ENCODE measurements at regions not wholly inside any gene's neighbourhood (a gene's known extent, or its start where the extent isn't known, plus 50 kb on each side); places are given as distances from the start of the nearest gene placed in this dataset.

DNA sequence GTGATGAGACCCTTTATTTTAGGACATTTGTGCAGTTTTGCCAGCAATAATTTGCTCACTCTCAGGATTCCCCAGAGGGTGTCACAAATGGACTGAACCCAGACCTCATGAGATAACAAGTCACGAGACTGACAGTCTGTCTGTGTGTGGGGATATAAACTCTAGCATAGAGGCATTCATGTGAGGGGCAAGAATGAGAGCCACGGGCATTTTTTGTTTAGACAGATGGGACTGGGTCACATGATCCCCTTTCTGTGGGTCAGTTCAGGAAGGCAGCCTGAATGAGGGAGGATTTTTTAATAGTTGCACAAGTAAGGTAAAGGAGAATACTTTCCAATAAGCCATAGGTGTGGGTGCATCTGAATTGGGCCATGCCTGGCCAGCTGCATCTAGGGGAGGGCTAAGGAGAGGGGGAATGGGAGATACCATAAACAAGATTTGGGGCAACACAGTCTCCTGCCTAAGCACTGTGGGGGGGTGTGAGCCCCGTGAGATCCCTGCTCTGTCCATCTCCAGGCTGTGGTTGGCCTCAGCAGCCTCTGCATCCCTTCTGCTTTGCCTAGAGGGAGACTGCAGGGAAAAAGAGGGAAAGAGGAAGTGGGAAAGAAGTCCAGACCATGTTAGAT lies 66.6 kb downstream of the NAV1 start:
- TF ChIP-seq EZH2phosphoT487 (IDR thresholded peaks at IDR 0.05; ENCODE audit: unreplicated experiment) = no peak
- TF ChIP-seq, protein P1, sequence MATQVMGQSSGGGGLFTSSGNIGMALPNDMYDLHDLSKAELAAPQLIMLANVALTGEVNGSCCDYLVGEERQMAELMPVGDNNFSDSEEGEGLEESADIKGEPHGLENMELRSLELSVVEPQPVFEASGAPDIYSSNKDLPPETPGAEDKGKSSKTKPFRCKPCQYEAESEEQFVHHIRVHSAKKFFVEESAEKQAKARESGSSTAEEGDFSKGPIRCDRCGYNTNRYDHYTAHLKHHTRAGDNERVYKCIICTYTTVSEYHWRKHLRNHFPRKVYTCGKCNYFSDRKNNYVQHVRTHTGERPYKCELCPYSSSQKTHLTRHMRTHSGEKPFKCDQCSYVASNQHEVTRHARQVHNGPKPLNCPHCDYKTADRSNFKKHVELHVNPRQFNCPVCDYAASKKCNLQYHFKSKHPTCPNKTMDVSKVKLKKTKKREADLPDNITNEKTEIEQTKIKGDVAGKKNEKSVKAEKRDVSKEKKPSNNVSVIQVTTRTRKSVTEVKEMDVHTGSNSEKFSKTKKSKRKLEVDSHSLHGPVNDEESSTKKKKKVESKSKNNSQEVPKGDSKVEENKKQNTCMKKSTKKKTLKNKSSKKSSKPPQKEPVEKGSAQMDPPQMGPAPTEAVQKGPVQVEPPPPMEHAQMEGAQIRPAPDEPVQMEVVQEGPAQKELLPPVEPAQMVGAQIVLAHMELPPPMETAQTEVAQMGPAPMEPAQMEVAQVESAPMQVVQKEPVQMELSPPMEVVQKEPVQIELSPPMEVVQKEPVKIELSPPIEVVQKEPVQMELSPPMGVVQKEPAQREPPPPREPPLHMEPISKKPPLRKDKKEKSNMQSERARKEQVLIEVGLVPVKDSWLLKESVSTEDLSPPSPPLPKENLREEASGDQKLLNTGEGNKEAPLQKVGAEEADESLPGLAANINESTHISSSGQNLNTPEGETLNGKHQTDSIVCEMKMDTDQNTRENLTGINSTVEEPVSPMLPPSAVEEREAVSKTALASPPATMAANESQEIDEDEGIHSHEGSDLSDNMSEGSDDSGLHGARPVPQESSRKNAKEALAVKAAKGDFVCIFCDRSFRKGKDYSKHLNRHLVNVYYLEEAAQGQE (IDR thresholded peaks at IDR 0.05; ENCODE audit: unreplicated experiment) = no peak
- TF ChIP-seq, protein P2, sequence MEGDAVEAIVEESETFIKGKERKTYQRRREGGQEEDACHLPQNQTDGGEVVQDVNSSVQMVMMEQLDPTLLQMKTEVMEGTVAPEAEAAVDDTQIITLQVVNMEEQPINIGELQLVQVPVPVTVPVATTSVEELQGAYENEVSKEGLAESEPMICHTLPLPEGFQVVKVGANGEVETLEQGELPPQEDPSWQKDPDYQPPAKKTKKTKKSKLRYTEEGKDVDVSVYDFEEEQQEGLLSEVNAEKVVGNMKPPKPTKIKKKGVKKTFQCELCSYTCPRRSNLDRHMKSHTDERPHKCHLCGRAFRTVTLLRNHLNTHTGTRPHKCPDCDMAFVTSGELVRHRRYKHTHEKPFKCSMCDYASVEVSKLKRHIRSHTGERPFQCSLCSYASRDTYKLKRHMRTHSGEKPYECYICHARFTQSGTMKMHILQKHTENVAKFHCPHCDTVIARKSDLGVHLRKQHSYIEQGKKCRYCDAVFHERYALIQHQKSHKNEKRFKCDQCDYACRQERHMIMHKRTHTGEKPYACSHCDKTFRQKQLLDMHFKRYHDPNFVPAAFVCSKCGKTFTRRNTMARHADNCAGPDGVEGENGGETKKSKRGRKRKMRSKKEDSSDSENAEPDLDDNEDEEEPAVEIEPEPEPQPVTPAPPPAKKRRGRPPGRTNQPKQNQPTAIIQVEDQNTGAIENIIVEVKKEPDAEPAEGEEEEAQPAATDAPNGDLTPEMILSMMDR (conservative IDR thresholded peaks at IDR 0.05; ENCODE audit: low read depth in 2 of 2) = no peak
- TF ChIP-seq EZH2 (IDR thresholded peaks at IDR 0.05; ENCODE audit: low read depth, unreplicated experiment) = no peak
- no peak for TF ChIP-seq POLR2AphosphoS5 (IDR thresholded peaks at IDR 0.05; ENCODE audit: low read depth)
- no peak for TF ChIP-seq CREB1 (CRISPR knock-in tag; IDR thresholded peaks at IDR 0.05; ENCODE audit: low read depth)
- TF ChIP-seq ETS1 (IDR thresholded peaks at IDR 0.05) = no peak
- TF ChIP-seq NANOG (IDR thresholded peaks at IDR 0.05; ENCODE audit: borderline replicate concordance) = no peak
- no peak for TF ChIP-seq ZNF331 (CRISPR knock-in tag; IDR thresholded peaks at IDR 0.05; ENCODE audit: low read depth)
